COLO668 (cell line): ENCODE measurements at regions not wholly inside any gene's neighbourhood (a gene's known extent, or its start where the extent isn't known, plus 50 kb on each side); places are given as distances from the start of the nearest gene placed in this dataset.
"Not testable (repeated sequence)": the region's sequence is repeated elsewhere in the genome, so short reads cannot be mapped to it uniquely, and the experiment has no call there.

Experiments
- DNase-seq: peaks from one replicate; lab custom pipeline; 2025; ENCODE audit not compliant: unreplicated experiment; lab: John Stamatoyannopoulos, UW

DNA sequence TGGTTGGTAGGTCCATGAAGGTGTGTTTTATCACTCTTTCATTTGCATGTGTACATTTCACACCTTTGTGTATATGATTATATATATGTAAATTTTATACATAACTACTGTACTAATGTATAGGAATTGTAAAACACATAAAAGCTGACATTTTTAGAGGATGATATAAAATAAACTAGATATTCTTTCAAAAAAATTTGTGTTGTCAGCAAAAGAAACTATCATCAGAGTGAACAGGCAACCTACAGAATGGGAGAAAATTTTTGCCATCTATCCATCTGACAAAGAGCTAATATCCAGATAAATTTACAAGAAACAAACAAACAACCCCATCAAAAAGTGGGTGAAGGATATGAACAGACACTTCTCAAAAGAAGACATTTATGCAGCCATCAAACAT is 129.3 kb upstream of the PLD5 start:
- DNase-seq: not testable (repeated sequence)

DNA sequence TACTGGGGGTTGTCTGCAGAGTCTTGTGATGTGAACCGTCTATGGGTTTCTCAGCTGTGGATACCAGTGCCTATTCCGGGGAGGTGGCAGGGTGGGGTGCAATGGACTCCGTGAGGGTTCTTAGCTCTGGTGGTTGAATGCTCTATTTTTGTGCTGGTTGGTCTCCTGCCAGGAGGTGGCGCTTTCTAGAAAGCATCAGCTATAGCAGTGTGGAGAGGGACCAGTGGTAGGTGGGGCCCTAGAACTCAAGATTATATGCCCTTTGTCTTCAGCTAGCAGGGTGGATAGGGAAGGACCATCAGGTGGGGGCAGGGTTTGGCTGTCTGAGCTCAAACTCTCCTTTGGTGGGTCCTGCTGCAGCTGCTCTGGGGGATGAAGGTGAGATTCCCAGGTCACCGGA is 127.3 kb upstream of the PLD5 start:
- no peak for DNase-seq

DNA sequence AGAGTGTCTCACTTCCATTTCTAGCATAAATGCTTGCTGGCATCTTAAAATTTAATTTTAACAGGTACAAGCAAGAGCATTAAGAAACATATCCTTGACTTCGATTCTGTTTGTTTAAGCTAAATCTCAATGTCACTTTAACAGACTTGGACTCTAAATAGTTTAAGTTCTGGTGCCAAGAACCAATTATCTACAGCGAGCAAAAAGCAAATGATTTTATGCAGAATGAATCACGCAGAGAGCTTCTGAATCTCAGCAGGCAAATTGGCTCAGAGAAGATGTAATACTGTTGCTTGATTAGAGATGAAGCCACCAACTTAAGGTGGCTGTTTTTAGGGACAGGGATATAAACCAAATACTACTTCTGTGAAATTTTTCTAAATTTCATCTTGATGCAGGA is 117.0 kb upstream of the PLD5 start:
- DNase-seq: no peak

DNA sequence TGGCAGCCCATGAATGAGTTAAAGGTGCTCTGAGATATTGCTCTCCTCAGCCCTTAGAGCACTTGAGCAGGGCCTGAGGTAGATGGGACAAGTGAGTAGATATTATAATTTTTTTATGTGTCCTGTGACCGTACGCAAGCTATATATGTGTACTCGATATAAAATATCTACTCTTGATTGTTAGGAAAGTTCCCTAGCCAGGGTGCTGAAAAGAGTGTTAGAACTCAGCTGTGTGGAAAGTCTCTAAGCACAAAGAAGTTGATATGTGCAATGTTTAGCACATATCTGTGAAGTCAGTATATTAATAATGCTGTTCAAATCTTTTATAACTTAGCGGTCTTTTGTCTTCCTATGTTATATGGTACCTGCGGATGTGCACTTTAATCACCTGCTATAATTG is 114.6 kb upstream of the PLD5 start:
- no peak for DNase-seq

DNA sequence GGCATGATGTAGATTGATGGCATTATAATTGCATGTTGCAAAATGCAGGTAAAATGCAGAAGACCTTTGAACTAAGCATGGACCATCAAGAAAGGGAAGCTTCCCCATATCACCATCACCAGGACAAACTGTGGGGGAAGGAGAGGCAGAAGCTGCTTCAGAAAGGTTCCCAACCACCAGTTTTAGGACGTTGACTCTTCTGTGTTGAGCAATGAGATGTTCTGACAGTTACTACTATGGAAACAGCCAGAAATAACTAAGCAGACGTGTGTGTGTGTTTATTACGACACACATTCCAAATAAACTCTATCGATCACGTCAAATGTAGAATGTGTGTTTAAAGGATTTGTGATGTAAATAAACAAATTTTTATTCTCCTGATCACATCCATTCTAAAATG is 110.2 kb upstream of the PLD5 start:
- DNase-seq: no peak

DNA sequence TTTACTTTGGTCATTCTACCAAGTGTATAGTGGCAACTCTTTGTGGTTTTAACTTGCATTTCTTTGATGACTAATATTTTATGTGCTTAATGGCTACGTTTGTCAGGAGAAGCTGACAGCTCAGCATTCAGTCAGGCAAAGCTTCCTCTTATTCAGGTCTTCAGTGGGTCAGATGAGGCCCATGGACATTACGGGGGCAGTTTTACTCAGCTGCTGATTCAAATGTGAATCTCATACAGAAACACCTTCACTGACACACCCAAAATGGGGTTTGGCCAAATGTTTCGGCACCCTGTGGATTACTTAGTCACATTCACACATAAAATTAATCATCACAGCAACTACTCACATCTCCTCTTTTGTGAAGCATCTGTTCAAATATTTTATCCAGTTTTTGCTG is 104.9 kb upstream of the PLD5 start:
- DNase-seq: no peak

DNA sequence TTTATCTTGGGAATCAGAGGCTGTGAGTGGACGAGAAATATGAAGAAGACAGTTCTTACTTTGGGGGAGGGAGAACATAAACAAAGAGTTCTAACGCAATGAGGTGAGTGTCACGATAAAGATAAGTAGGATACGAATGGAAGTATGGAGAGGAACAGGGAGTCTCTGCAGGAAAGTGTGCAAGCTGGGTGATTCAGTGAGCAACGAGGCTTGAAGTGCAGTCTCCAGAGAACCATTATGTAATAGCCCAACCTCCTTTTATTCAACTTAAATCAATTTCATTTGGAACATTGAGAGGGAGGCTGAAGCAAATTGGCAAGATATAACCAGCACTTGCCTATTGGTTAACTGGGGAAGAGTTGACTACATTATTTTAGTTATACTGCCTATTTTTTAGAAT is 99.3 kb upstream of the PLD5 start:
- DNase-seq: no peak

DNA sequence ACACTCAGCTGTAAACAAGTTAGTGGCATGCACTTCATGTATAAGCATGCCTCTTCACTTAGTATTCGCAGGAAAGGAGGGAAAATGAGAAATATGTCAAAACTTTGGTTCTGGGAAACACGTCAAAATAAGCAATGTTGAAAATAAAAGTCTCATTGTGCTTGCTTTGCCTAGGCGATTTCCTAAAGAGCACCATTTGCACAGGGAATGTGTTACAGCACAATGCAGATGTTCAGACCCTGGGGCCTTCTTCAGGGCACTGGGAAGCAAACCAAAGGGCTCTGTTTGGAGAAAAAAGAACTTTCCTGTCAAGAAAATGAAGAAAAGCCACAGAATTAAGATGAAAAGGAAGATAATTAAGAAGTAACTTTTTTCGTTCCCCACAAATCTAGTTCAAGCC is 98.6 kb upstream of the PLD5 start:
- DNase-seq: no peak

DNA sequence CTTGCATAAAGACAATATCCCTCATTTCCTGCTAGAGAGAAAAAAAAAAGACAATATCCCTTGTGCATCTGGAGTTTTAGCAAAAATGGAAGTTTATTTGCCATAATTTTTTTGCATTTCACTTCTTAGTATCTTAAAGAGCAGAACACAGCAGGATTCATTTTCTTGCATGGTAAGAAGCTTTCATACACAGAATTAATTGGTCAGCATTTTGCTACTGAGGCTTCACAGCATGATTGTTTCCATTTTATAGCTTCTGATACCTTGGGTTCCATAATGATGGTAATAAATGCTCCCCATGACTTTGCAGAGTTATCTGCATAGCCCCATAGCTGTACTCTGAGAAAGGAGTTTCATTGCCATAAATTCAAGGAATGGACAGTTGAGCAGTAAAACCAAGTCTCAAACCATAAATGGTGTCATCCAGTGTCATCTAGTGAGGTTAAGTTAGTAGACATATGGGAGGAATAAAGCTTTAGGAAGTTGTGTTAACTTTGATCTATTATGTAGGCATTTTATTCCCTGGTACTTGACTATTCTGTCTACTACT is 88.8 kb upstream of the PLD5 start:
- no peak for DNase-seq

DNA sequence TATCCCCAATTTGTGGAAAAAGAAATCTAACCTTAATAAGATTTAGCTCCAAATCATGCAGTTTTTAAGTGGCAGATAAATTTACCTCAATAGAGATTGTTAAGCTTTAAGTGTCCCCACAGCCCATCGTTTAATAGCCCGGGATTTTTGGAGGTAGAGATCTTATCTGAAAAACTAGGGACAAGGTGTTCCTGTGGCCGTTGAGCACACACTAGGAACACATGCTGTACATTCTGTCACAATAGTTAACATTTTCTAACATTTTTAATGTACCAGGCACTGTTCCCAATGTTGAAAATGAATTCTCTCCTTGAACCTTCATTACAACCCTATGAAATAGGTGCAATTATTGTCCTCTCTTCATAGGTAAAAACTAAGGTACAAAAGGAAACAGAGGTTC is 85.7 kb upstream of the PLD5 start:
- DNase-seq: no peak

DNA sequence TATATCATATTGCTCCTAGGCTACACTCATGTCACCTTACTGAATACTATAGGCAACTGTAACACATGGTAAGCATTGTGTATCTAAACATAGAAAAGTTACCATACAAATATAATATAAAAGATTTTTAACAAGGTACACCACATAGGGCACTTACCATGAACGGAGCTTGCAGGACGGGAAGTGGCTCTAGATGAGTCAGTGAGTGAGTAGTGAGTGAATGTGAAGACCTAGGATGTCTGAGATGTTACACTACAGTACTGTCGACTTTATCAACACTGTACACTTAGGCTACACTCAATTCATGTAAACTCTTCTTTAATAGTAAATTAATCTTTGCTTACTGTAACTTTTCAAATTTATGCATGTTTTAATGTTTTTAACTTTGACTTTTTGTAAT is 81.0 kb upstream of the PLD5 start:
- DNase-seq: no peak

DNA sequence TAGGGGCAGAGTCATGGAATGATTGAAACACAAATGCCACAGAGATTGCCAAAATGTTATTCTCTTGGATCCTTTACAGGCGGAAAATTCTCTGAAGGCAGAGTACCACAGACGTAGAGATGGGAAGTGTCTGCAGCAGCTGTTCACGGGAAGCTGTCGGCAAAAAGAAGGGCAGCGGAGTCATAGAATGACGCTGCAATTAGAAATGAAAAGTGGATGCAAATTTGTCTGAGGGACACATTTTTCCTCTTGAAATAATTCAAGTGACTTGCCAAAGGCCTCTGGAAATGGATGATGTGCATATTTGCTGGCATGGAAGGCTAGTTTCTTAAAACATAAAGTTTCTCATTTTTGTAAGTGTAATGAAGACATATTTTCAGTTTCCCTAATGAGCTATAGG is 77.5 kb upstream of the PLD5 start:
- no peak for DNase-seq

DNA sequence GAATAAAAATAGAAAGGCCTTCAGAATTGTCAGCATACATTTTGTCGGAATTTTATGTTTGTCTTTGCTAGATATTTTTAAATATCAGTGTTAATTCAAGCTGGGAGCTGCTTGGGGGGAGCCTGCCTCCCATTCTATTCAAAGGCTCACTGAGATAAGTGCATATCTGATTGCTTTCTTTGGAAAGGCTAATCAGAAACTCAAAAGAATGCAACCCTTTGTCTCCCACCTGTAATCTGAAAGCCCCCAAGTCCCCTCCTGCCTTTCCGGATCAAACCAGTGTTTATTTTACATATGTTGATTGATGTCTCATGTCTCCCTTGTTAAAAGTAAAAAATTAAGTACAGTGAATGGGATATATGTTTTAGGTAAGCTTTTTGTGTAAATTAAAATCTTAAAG is 69.3 kb upstream of the PLD5 start:
- DNase-seq: not testable (repeated sequence)

DNA sequence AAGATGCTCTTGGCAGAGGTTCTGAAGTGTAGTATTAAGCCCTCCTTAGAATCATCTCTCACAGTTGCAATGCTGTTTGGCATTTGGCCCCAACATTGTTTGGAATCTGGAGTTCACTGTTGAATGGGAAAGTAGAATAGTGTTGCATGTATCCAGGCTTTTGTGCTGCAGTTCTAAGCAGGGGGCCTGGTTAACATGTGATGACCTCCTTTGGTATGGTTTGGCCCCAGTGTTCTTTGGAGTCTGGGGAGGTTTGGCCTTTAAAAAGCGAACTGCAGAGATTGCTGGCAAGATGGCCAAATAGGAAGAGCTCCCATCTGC is 61.8 kb upstream of the PLD5 start:
- no peak for DNase-seq

DNA sequence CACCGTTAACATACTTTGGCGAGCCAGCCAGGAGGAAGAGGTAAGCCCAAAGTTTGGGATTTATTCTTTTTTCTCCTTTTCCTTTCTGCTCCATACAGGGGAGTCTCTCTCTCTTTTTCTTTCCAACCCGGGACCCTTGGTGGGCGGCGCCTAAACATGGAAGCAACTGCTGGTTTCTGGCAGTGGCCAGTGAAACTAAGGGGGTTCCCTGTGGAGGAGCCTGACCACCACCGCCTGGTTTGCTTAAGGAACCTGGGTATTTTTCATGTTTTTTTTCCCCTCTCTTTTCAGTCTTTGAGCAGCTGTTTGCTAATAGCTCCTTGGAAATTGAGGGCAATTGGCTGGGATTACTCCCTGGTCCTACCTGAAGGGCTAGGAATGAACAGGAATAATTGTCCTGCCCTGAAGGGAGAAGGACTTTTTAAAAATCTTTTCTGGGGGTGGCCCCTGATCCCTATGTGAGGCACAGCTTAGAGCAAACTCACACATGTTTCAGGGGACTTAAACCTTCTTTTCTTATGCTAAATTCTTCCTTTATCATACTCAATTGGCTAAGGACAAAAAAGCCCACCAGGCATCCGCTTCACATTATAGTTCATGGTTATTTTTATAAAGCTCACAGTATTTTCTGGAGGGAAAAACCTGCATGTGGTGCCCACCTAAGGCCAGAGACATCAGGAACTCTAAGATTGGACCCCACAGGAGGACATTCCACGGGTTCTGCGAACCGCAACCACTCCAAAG is 61.3 kb upstream of the PLD5 start:
- no peak for DNase-seq

DNA sequence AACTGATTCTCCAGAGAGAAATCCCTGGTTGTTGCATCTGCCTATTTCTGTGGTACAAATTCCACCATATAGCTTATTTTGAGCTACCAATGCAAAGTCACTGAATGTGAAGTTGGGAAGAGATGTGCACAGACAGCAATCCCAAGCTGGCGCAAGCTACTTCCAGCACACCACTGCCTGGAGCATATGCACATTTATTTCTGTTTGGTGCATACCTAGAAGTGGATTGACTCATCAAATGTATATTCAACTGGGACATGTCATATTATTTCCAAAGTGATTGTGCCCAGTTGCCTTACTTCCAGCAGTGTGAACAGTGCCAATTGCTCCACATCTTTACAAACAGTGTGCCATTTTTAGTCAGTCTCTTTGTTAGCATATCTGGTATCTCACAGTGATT is 58.2 kb upstream of the PLD5 start:
- no peak for DNase-seq

DNA sequence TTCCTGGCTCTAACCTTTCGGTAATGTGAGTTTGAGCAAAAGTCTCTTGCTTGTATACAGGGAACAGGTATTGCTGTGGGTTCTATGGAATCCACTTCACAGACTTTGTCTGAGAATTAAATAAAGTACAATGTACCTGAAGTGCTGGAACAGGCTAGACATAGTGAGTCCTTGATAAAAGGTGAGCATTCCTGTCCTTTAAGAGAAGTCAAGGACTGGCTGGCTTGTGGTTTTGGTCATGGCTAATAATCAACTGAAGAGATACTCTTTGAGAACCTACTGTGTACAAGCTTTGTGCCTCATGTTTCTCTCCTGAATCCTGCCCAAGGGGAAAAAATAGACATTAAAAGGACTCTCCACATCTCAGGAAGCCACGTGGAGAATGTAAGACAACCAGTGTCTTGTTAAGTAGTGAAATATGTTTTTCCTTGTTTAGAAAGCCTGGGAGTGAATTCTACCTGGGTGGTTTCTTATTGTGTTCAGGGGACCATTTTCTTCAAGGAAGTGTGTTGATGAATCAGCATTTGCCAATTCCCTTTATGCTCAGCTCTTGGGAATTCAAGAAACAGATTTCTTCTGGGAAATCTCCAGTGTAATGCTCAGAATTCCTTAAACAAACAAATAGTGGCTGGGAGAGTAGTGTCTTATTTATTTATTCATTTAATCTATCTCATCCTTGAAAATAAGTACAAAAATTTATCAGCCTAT is 55.2 kb upstream of the PLD5 start:
- no peak for DNase-seq
